SK-N-SH (cell line): ENCODE measurements at regions not wholly inside any gene's neighbourhood (a gene's known extent, or its start where the extent isn't known, plus 50 kb on each side); places are given as distances from the start of the nearest gene placed in this dataset.

Experiments
- POLR2AphosphoS5 ChIP-seq: IDR thresholded peaks from 2 replicates; pipeline ENCODE4 v1.6.1; 2012; ENCODE audit warnings: low read depth, low read length
- RAD21 ChIP-seq: IDR thresholded peaks from 2 replicates; pipeline ENCODE4 v1.6.1; 2012; ENCODE audit warnings: mild to moderate bottlenecking, low read length

GRCh38 chr14:22025879-22026278, 352.3 kb upstream of the OR4E1 start:
- TF ChIP-seq POLR2AphosphoS5: no peak
- TF ChIP-seq RAD21: no peak
